ENCODE measurements at regions not wholly inside any gene's neighbourhood (a gene's known extent, or its start where the extent isn't known, plus 50 kb on each side); places are given as distances from the start of the nearest gene placed in this dataset.

DNA sequence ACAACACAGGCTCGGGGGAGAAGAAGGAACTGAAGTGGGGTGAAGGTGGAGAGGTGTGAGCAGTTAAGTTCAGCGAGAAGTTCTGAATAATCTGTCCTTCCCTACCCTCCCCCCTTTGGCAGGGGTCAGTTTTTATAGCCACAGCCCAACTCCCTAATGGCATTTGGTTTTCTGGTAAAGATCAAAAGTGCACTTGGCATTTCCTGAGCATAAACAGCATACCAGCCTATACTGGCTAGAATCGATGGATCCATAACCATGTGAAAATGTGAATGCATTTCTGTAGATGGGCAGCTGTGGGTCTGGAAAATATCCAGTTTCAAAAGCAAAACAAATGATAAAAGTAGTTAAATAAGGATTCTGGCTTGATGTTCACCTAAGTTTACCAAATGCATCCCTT is 410.9 kb downstream of the PLK2 start:
- no peak for DNase-seq

GRCh38 chr5:58048185-58048925 is 411.5 kb downstream of the PLK2 start:
- no peak for DNase-seq

- no peak for DNase-seq
These were observed 413.5 kb downstream of the PLK2 start for GRCh38 chr5:58046371-58046770.

DNA sequence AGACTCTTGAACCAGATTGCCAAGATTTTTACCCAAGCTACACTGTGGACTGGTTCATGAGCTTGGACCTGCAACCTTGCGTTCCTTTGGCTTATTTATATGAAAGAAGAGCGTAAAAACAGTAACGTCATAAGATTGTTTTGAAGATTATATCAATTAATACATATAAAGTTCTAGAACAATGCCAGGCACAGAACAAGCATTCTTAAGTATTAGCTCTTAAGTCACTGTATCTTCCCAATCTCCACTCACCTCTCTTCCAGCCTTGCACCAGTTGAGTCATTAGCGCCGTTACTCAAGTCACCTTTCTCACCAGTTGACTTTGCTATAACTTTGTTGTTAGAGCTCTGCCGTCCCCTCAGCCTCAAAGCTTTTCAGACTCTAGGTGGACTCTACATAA is 415.7 kb downstream of the PLK2 start:
- no peak for DNase-seq

GRCh38 chr5:58043032-58043945 is 416.6 kb downstream of the PLK2 start:
- DNase-seq = no peak

GRCh38 chr5:58041884-58042283 is 418.0 kb downstream of the PLK2 start:
- no peak for DNase-seq

DNA sequence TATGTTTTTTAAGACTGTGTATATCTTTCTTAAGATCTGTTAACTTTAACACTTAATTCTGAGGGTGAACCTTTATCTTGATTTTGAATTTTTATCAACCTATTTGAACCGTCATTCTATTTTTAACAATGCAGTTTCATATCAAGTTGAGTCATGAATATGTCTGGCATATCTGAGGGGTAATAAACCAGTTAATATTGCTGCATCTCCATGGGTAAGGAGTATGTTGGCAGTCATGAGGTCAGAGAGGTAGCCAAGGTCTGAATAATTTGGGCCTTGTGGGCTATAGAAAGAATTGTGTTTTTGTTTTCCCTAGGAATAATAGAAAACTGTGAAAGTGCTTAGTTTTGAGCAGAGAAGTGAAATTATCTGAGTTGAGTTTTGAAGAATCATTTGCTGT is 419.0 kb downstream of the PLK2 start:
- DNase-seq = no peak

DNA sequence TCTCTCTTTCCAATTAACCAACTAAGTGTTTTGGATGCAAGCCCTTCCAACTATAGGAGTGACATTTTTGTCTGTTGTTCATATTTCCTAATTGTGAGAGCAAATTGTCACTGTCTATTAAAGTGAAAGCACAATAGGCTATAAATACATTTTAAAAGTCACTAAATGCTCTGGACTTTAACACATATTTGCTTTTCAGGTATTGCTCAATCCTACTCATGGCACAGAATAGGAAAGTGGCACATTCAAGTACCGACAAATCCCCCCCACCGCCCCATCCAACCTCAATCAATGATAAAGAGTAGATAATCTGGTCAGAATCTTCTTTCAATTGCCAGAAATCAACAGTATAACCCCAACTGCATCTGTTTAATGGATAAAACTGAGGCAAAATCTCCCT is 419.8 kb downstream of the PLK2 start:
- DNase-seq = no peak

- DNase-seq = no peak
These were observed 422.0 kb downstream of the PLK2 start for GRCh38 chr5:58037899-58038298.

GRCh38 chr5:58025809-58026208 is 434.1 kb downstream of the PLK2 start:
- DNase-seq = no peak

DNA sequence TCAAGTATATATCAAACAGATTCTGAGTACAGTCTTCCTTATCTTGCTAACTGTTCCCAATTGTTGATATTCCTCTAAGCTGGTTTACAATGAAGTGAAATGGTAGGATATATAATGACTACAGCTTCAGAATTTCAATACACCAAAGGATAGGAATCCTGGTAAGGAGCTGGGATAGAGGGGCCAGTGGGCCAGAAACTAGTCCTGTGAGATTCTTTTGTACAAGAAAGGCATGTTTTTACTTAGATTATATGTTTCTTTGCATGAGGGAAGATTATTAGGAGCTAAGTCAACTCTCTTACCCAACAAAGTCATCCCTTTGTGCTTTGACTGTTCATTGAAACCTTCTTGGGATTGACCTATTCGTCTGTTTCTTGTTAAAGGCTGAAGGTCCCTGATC is 435.7 kb downstream of the PLK2 start:
- DNase-seq = no peak

DNA sequence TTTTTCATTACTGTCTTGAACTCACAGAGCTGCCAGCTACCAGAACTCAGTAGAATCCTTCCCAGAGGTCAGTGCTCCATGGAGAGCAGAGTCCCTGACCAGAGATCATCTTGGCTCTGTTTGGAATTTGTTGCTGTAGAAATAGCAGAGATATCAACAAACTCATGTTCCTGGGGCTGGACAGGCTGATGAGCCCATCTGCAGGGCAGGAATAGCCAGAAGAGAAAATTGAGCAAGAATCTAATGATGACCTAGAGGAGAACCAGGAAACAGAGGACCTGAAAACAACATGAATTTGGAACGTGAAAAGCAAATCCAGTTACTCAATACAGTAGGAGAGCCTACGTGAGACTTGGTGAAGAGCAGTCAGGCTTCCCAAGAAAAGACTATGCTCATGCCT is 437.8 kb downstream of the PLK2 start:
- no peak for DNase-seq

DNA sequence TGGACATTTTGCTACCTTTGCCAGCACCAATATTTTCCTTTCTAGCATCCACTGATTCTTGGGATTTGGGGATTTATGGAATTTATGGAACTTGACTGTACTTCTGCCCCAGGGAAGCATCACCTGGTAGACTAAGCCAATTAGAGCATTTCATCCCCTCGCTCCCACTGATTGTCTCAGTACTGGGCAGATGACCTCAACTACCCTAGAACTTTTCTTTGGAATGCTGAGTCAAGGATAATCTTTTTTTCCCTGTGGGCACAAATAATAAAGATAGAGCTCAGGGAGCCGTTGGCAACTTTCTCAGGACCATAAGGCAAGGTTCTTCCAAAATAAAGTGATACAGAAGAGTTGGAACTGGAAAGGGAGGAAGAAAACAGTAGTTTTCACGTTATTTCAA is 438.4 kb downstream of the PLK2 start:
- DNase-seq = no peak

DNA sequence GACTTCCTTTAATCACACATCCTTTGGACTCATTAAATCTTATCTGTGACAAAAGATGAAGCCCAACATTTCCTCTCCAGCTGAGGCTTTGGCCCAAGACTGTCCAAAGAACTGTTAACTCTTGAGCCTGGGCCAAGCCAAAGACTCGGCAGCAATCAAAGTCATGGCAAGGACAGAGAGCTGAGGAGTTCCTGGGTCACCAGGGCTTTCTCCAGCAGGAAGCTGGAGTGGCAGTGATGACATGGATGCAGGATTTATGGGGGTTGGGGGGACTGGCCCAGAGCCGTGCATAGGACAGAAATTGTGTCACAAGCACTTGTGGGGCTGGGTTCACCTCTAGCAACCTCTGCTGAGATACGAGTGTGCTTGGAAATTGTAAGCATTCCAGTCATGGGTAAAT is 440.3 kb downstream of the PLK2 start:
- no peak for DNase-seq

DNA sequence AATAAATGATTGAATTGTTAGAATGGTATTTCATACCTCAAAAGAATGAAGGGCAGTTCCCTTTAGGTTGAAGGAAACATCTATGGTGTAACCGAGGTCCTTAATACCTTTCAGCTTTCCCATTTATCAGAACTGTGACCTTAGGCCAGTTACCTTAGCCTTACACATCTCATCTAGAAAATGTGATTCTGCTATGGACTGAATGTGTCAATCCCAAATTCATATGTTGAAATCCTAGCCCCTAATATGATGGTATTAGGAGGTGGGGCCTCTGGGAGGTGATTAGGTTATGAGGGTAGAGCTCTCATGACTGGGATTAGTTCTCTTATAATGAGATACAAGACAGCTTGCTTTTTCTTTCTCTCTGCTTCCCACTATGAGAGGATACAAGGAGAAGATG is 441.9 kb downstream of the PLK2 start:
- DNase-seq = no peak

- no peak for DNase-seq
These were observed 443.0 kb downstream of the PLK2 start for GRCh38 chr5:58016877-58017276.

- DNase-seq = no peak
These were observed 443.5 kb downstream of the PLK2 start for GRCh38 chr5:58016358-58016757.

GRCh38 chr5:58015175-58015574 is 444.7 kb downstream of the PLK2 start:
- no peak for DNase-seq

GRCh38 chr5:58013542-58014258 is 446.2 kb downstream of the PLK2 start:
- DNase-seq = no peak

DNA sequence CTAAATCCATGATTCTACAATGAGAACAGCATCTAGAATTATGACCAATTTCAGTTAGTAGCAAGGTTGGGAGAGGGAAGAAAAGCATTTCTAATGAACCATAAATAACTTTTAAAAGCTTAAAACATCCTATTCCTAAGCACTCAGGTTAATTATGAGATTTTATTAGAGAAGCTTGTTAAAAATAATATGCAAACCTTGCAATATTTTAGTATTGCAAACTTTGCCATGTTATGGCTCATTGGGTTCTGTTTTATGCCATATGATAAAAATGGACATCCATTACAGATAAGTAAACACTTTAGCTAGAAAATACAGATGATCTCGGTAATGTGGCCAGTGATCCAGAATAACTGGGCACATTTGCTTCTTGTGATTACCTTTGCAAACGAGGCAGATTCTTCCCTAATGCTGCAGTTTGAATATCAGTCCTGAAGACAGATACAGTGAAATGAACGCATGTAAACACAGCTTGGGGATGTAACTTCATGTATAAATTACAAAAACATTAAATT is 447.0 kb downstream of the PLK2 start:
- DNase-seq = no peak

DNA sequence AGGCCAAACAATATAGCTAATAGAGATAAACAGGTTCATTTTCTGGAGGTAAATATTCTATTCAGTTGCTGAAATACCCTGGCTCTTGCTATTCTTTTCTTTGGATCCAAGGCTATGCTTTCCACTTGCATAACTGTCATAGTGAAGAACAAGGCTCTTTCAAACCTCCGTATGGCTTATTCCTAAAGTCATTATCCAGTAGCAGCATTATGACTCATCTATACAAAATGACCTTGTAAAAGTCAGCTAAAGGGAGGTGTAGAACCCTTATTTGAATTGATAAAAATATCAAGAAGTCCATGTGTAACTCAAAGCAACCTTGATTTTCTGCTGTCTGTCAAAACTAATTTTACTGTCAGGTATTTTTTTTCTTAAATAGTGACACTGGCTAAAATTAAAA is 447.8 kb downstream of the PLK2 start:
- no peak for DNase-seq

GRCh38 chr5:58011301-58011700 is 448.6 kb downstream of the PLK2 start:
- no peak for DNase-seq

DNA sequence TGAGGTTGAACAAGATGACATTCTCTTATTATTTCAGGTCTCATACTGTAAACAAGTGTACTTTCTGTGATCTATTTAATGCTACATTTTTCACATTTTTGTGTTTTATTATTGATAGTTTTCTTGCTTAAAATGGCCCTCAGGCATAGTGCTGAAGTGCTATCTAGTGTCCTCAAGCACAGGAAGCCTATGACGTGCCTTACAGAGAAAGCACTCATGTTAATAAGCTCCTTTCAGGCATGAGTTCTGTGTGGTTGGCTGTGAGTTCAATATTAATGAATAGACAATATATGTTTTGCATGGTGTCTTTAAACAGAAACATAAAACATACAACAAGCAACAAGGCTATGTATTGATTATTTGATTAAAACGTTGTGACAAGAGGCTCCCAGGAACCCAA is 450.1 kb downstream of the PLK2 start:
- no peak for DNase-seq
